ENCODE measurements at regions not wholly inside any gene's neighbourhood (a gene's known extent, or its start where the extent isn't known, plus 50 kb on each side); places are given as distances from the start of the nearest gene placed in this dataset.

DNA sequence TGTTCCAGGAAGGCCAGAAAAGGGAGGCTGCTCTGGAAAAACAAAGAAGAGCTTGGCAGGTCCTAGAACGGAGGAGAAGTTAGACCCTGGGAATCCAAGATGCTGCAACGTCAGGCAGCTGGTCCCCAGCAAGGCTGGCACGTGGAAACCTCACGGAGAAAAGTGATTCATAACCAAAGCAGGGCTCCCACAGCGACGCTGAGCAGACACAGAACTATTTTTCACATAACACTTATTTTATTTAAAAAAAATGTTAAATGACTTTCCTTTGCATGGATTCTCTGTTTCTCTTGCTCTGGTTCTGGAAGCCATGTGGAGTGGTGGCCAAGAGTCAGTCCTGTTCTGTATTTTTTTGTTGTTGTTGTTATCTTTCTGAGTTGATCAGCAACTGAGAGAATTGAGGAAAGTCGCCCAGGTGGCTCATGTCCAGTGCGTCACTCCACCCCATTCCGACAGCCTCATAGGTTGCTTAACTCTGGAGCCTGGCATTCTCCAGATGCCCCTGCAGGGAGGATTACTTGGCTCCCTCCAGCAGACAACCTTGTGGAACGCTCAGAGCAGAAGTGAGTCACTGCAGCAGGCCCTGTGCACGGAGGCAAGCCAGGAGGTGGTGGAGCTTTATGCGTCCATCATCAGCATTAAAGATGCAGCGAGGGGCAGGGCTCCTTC, 229.9 kb upstream of the HDAC4 start:
- WGBS (ENCODE audit: insufficient coverage, low coverage, missing lambda C conversion rate) = 0% methylated on average over 11 of the region's 13 CpGs
- Histone ChIP-seq H3K4me2 (ENCODE audit: insufficient read depth, low read length) (no peak overlapping the region), H2AFZ (ENCODE audit: low read depth, low read length) (no peak overlapping the region), H3K9me3 (replicated peaks; ENCODE audit: control insufficient read depth, insufficient read depth, low read depth, low read length) (no peaks in the 10 kb centered on the region), H3K36me3 (ENCODE audit: control insufficient read depth, insufficient read depth, low read length) (no peaks in the 10 kb centered on the region), H3K4me3 (no peak overlapping the region), H4K20me1 (replicated peaks; ENCODE audit: control insufficient read depth, insufficient read depth, low read length) (no peaks in the 10 kb centered on the region), H3K4me1 (replicated peaks in 1 of 2; ENCODE audit: control insufficient read depth in 2 of 2, insufficient read depth in 2 of 2, low read length in 2 of 2) (no peaks in the 10 kb centered on the region), H3K27me3 (ENCODE audit: control insufficient read depth in 2 of 2, insufficient read depth in 2 of 2, low read length in 2 of 2) (peaks cover 0 to 12% of the 10 kb centered on the region in 2 experiments; a peak in 2 of 5 replicates), H3K79me2 (ENCODE audit: control insufficient read depth, insufficient read depth, low read length) (no peaks in the 10 kb centered on the region), H3K9me1 (ENCODE audit: control insufficient read depth, insufficient read depth, low read length) (no peaks in the 10 kb centered on the region), H3K9ac (ENCODE audit: insufficient read depth in 1 of 2, low read depth in 2 of 2, low read length in 2 of 2) (no peak overlapping the region), H3K27ac (ENCODE audit: extremely low read depth, low read depth, low read length) (no peak overlapping the region)
- TF ChIP-seq U2AF2 (optimal IDR thresholded peaks at IDR 0.05; ENCODE audit: low read depth, low read length) (no peak), MCM2 (IDR thresholded peaks at IDR 0.05; ENCODE audit: low read depth) (no peak), FIP1L1 (IDR thresholded peaks at IDR 0.05; ENCODE audit: low read depth, low read length, poor library complexity, severe bottlenecking) (no peak), ZNF133 (CRISPR knock-in tag; IDR thresholded peaks at IDR 0.05) (no peak), ILK (tag; IDR thresholded peaks at IDR 0.05; ENCODE audit: borderline replicate concordance, low read depth) (no peak), MAFG (tag; conservative IDR thresholded peaks at IDR 0.05) (no peak), L3MBTL2 (IDR thresholded peaks at IDR 0.05) (no peak), FOXK1 (CRISPR knock-in tag; IDR thresholded peaks at IDR 0.05; ENCODE audit: borderline replicate concordance) (no peak), ZZZ3 (IDR thresholded peaks at IDR 0.05) (no peak)
- TF ChIP-seq, protein P1, sequence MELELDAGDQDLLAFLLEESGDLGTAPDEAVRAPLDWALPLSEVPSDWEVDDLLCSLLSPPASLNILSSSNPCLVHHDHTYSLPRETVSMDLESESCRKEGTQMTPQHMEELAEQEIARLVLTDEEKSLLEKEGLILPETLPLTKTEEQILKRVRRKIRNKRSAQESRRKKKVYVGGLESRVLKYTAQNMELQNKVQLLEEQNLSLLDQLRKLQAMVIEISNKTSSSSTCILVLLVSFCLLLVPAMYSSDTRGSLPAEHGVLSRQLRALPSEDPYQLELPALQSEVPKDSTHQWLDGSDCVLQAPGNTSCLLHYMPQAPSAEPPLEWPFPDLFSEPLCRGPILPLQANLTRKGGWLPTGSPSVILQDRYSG (tag; conservative IDR thresholded peaks at IDR 0.05; ENCODE audit: low read depth) = no peak
- TF ChIP-seq, protein P2, sequence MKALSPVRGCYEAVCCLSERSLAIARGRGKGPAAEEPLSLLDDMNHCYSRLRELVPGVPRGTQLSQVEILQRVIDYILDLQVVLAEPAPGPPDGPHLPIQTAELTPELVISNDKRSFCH (CRISPR knock-in tag; IDR thresholded peaks at IDR 0.05) = no peak
- TF ChIP-seq, protein P2 (tag; IDR thresholded peaks at IDR 0.05) = no peak
- FAIRE-seq (no peak), DNase-seq (ENCODE audit: extremely low read depth in 1 of 4, low spot score in 3 of 4) (no peak), ATAC-seq (no peak)
- intact Hi-C loops (cut with micrococcal nuclease) = no loop called here
- ChIA-PET CTCF (ENCODE audit: low intra/inter-chr PET ratio) (no interaction called here), POLR2A (no interaction called here)
- BruUV-seq (replicated peaks) = no TSS peak
- in situ Hi-C loops (cut with MboI) = no loop called here
